NCI-H2196 treated with DMSO at 0.1 percent for 48 hours (cell line): ENCODE measurements at regions not wholly inside any gene's neighbourhood (a gene's known extent, or its start where the extent isn't known, plus 50 kb on each side); places are given as distances from the start of the nearest gene placed in this dataset.

Experiments
- DNase-seq: peaks from one replicate; lab custom pipeline; 2025; ENCODE audit not compliant: unreplicated experiment; lab: John Stamatoyannopoulos, UW

DNA sequence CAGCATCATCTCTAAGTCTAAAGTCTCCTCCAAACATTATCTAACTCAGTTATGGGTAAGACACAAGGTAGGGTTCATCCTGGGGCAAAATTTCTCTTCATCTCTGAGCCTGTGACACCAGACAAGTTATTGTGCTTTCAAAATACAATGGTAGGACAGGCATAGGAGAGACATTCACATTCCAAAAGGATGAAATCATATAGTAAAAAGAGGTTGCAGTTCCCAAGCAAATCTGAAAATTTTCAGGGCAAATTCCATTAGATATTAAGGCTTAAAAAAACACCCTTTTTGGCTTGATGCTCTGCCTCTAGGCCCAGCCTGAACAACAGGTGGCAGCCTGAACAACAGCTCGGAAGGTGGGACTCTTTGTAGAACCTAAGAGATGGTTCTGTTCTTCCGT lies 448.3 kb upstream of the SLIT2 start:
- no peak for DNase-seq

DNA sequence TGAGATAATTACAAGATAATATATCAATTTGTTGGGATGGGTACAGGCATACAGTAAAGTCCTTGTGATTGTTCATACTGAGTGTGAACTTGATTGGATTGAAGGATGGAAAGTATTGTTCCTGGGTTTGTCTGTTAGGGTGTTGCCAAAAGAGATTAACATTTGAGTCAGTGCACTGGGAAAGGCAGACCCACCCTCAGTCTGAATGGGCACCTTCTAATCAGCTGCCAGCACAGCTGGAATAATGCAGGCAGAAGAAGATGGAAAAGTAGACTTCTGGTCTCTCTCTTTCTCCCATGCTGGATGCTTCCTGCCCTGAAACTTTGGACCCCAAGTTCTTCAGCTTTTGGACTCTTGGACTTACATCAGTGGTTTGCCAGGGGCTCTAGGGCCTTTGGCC lies 457.9 kb upstream of the SLIT2 start:
- DNase-seq: no peak

DNA sequence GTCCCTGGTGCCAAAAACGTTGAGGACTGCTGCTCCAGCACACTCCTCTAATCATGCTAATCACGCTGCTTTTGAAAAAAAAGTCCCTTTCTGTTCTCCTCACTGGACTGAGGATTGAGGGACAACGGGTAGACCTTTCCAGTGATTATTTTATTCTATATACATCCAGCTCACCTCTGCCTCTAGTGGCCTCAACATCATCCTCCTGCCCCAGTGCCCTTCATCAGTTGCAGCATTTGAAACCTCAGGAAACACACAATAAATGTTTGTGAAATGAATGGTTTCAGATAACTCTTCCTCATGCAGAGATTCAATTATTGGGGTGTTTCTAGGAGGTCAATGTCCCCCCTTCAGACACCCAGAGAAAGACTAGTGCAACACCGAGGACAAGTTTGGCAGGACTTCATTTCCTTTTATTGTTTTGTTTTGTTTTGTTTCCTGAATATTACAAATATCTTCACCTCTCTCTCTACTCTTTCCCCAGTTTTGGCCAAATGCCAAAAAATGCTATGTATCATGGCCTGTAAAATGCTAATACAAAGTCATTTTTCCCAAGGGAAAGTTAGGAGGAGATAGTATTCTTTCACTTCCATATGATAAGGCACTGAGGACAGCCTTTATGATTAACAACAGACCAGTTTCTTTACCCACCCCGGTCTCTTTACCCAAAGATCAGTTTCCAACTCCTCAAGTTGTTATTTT lies 460.1 kb upstream of the SLIT2 start:
- no peak for DNase-seq

- DNase-seq: no peak
Measured at GRCh38 chr4:19786616-19787015, 465.1 kb upstream of the SLIT2 start.

- no peak for DNase-seq
Measured at GRCh38 chr4:19783667-19784223, 468.0 kb upstream of the SLIT2 start.

DNA sequence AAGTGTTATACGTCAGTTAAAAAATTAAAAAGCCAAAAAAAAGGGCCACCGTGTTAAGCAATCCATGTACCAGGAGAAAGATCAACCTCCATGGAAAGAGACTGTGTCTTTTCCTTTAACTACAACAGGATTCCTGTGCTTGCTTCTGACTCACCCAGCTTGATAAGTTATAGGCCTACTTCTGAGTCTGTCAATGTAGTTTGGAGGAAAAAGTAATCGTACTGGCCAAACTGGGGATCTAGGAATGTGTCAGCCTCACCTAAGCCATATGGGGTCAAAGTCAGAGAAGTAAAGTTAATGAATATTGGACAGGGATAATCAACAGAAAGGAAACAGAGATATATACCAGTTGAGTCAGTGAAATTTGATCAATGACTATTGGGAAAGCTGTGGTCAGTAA lies 470.8 kb upstream of the SLIT2 start:
- DNase-seq: no peak

GRCh38 chr4:19776929-19777328 lies 474.8 kb upstream of the SLIT2 start:
- no peak for DNase-seq

DNA sequence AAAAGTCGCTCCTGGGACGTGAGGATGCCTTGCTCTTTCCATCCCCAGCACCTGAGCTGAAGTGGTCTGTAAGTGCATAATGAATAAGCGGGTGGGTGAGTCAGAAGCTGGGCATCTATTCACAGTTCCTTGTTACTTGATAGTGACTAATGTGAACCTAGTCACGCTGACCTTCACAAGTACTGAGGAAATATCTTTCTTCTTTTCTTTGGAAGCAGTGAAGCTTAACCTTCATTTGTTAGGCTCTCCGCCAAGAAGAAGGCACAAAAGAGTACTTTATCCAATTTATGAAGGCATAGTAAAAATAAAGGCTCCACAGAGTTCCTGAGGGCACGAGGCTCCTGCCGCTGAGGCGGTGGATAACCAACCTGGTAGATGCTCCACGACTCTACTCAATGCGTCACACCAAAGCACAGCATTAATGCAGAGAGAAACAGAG lies 475.7 kb upstream of the SLIT2 start:
- DNase-seq: no peak

GRCh38 chr4:19774690-19775256 lies 476.9 kb upstream of the SLIT2 start:
- DNase-seq: no peak

DNA sequence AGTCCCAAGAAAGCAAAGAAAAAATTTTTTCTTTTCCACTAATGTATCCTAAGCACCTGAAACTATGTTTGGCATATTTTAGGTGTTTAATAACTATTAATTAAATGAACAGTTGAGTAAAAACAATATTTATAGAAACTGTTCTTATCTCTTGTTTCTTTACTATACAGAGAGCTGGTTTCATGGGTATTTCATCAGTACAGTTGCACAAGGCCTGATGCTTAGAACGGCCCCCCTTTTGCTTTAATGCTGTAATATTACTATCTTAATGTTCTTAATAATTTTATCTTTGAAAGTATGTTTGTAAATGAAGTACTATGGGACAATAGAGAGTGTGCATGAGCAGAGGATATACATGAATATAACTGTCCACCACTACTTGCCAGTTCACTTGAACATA lies 479.1 kb upstream of the SLIT2 start:
- DNase-seq: no peak

DNA sequence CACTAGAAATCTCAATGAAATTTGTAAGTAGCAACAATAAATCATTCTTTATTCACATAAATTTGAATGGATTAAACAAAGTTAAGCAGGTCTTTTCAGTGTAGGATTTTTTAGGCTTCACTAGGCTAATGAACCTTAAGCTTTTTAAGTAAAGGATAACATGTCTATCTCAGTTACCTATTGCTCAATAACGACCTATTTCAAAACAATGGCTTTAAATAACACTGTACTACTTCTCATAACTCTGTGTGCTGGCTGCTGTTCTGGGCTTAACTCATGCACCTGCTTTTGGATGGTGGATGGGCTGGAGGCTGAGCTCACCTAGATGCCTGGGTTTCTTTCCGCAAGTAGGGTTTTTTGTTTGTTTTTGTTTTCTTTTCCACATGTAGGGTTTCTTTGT lies 495.0 kb upstream of the SLIT2 start:
- no peak for DNase-seq

DNA sequence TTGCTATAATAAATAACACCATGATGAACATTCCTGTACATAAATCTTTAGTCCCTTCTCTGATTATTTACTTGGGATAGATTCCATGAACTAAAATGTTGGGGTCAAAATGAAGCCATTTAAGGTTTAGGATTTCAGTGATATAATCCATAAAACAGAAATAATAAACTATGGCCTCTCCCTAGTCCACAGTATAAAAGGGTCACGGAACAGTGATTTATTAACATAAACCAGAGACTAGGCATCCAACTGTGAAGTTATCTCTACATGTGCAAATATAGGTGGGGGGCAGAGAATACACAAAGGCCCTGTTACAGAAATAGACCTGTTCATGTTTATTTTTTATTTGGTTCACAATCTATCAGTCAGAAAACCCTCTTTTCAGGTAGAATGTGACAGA lies 499.1 kb upstream of the SLIT2 start:
- DNase-seq: no peak

DNA sequence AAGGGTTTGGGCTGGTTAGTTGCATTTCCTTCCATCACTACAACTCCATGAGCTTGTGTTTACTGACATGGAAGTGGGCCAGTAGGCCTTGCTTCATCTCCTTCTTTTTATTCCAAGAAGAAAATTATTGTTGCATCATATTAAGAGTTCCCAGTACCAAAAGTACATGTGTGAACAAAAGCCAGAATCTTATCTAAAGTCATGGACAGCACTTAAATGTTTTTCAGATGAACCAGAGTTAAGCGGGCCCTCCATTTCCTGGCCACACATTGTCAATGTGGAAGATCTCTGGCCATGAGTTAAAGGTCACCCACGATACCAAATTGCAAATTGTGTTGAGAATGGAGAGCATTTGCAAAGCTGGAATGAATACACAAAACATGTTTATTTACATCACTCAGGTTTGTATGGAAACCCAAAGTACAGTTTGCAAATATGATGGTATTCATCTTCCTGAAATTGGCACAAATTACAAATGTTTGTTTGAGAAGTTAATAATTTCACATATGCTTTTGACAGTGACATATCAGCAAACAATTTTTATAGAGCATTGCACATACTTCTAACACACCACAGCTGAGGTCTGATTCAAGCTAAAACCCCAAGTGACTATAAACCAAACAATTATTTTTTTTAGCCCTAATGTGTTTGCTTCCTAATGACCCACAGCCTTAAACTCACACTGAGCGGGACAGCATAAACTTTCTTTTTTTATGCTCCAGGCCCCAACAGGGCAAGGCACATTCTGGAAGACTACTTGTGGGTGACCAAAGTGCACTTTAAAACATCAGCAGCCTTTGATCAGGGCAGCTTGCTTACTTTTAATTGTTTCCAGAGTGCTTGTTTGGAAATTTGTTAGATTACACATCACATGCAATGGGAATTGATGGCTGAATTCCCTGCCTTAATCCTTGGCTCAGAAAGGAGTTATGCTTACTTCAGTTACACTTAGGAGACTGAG lies 502.9 kb upstream of the SLIT2 start:
- DNase-seq: no peak

- DNase-seq: no peak
Measured at GRCh38 chr4:19746377-19746776, 505.3 kb upstream of the SLIT2 start.

DNA sequence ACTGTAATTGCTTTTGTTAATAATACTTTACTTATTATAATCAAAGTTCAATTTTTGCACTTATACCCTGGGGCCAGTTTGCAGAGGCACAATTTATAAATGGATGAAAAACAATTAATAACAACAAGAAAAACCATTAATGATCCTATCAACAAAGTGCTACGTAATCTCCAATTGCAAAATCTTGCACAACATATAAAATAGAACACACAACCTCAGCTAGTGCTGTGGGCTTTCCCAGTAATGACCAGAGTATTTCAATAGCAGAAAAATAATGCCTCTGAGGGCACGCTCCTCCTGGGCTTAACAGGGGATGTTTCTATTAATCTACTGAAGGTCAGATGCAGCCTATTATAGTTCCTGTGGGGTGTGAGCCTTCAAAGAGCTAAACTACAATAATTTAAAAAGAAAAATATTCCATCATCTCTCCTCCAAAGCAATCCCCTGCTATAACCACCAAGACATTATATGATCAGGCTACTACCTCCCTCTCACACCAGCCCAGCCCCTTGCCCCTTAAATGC lies 508.5 kb upstream of the SLIT2 start:
- DNase-seq: no peak

DNA sequence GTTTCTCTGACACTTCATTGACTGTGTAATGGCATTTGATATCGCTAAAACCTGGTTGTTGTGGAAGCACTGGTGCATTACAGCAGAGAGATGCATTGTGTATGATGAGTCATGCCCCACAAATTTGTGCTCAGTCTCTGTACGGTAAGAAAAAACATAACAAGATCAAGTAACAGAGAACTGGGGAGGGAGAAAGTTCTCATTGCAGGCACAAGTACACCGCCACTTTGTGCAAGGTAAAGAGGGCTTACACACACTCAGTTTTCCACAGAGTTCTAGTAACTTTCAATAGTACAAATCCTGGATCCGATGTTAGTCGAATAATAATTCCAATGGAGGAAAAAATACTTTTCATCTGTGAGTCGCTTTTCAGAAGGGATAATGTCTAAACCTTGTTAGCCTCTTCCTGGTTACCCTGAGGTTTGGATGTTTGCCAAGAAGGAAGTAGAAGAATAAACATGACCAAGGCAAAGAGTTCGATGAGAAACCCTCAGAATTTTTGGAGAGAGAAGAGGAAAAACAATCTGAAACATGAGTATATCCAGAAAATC lies 512.5 kb upstream of the SLIT2 start:
- DNase-seq: no peak

DNA sequence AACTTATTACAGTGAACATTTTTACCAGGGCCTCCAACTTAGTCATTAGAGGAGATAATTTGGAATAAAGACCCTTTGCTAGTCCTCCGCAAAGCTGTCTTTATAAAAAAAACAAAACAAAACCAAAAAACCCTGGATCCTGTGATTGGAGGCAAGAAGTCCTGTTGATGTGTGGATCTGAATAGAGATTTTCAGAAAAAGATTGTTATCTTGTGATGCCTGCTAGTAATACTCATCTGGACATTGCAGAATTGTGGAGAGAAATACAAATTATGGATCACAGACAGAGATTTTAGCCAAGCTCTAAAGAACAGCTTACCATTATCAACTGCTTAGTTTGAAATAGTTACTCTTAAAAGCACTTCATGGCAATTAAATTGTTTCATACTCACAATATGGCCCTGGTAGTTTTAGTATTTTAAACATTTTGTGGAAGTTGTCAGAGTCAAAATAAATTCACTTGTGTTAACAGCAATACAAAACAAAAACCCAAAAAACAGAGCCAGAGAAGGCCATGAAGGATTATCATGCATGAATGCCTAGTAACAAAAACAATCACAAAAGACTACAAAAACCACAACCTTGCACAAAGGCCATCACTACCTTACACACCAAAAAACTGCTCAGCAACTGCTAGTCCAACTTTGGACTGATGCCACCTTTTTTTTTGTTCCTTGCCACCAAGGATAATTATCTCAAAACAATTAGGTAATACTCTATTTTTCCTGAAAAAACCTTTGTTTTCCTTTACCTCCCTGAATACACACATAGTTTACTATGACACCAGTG lies 514.5 kb upstream of the SLIT2 start:
- no peak for DNase-seq

DNA sequence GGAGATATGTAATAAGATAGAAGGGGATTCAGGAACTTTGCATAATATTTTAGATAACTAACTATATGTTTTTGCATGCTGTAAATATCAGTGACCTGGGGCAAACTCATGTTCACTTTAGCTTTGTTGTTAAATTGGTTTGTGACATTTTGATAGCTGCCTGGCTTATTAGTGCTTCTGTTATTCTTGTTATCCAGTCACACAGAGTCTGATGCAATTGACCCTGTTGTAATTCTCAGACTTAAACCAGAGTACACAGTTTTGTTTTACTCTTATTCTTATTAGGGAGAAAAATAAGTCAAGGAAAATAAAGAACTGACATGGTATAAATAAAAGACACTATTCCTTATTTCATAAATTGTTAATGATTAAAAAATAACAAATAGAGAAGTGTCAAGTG lies 516.7 kb upstream of the SLIT2 start:
- no peak for DNase-seq

DNA sequence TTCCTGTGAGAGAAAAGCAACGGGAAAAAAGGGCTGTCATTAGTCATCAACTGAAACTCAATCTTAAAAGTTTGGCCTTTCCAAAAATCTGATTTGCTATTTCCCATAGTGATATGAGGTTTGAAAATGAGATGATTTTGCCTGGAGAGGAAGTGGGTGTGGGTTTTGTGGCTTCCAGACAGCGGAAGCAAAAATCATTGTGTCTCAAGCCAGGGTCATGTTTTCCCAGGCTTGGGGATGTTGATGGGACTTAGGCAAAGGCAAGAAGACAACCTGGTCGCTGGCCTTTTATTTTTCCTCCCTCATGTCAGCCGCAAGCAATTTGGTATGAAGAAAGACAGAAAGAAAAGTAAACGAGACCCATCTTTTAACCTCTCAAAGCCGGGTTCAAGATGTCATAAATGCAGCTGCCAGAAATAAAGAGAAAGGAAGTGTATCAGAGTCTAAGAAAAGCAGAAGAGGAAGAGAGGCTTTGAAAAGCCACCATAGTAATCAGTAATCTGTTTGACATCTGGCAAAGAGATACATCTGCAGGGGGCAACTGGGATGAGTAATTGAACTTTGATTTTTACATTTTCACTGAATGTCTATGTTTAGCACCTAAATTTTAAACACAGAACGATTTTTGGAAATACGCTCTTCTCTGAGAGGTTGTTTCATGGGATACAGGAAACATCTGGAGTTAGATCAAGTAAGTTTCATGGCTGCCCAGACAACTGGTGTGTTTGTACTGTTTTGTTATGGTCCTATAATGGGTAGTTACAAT lies 521.6 kb upstream of the SLIT2 start:
- DNase-seq: no peak

- no peak for DNase-seq
Measured at GRCh38 chr4:19728773-19729172, 522.9 kb upstream of the SLIT2 start.
